ENCODE measurements at regions not wholly inside any gene's neighbourhood (a gene's known extent, or its start where the extent isn't known, plus 50 kb on each side); places are given as distances from the start of the nearest gene placed in this dataset.

DNA sequence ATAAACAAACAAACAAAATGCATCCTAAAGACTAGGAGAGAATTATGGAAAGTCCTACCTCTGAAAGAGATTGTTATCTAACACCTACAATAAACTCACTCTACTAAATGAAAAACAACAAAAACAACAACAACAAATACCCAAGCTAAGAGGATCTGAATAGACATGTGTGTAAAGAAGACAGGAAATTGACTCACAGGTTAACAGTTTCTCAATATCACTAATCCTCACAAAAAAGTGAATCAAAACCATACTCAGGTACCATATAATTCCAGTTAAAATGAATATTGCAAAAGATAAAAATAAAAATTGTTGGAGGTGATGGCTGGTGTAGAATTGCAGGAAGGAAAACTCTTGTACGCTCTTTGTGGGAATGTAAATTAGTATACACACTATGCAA lies 110.4 kb upstream of the TOP3B start:
- no peak for DNase-seq

DNA sequence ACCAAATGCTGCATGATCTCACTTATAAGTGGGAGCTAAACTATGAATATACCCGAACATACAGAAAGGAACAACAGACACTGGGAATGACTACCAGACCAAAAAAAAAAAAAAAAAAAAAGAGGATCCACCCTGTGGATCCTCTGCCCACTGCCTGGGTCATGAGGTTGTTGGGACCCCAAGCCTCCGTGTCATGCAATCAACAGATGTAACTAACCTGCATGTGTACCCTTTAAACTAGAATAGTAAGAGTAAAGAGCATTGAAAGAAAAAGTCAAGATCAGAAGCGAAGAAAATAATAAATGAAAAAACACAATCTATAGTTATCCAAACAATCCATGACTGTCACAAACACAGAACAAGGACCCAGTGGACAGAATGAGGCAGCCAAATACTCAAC lies 109.5 kb upstream of the TOP3B start:
- no peak for DNase-seq

DNA sequence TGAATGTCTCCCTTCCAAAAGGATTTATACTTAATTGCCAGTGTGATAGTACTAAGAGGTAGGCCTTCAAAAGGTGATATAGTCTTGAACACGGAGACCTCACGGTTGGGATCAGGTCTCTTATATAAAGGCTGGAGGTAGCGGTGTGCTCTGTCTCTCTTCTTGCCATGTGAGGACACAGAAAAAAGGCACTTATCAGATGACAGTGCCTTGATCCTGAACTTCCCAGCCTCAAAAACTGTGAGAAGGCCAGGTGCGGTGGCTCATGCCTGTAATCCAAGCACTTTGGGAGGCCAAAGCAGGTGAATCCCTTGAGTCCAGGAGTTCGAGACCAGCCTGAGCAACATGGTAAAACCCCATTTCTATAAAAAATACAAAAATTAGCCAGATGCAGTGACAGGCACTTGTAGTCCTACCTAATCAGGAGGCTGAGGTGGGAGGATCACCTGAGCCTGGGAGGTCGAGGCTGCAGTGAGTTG lies 108.9 kb upstream of the TOP3B start:
- no peak for DNase-seq

DNA sequence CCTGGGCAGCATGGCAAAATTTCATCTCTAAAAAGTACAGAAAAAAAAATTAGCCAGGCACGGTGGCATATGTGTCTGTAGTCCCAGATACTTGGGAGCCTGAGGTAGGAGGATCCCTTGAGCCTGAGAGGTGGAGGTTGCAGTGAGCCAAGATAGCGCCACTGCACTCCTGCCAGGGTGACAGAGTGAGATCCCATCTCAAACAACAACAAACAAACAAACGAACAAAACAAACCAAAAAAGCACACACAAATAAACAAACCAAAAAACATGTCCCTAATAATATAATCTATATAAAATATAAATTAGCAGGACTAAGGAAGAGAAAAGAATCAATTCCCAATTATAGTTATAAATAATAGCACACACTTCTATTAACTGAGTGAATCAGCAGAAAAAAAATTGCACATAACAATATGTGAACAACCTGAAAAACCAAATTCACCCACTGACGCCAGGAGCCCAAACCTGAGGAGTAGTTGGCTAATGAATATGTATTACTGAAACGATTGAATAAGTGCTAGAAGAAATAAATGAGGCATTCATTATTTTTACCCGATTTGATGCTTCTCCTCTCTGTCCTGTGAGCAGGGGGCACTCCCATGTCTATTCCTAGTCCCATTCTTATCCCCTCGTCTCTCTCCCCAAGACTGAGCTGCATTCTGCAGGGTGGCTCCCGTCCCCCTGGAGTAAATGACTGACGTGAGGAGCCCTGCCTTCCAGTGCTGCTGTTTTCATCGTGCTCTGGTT lies 108.2 kb upstream of the TOP3B start:
- no peak for DNase-seq

DNA sequence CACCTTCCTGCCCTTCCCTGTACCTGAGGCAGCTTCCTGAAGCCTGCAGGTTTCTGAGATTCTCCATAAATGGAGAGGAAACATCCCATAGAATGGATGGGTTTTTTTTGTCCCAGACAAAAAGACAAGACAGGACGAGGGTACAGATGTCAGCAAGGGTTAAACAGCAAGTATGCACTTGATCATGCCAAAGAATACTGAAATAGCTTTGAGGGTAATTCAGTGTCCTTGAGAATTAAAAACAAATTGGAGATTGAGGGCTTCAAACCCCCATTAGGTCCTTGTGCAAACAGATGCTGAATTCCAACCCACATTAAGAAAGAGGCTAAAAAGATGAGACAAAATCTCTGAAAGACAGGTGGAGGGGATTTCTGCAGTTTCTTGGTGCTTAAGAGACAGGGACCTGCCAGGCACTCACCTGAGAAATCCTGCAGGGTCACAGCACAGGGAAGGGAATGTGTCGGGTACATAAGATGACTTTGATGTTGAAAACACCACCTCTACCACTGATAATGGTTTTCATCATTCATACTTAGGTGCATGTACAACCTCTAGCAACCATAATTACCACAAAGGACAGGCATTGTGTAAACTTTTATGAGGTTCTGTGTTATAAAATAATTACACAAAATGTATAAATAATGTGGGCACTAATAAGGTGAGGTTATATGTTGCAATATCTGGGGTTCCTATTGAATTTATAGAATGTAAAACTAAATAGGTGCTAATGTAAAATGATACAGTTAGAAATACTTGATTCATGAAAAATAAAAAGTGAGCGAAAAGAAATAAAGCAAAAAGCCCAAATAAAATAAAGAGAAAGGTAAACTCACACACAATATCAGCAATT lies 107.1 kb upstream of the TOP3B start:
- no peak for DNase-seq

DNA sequence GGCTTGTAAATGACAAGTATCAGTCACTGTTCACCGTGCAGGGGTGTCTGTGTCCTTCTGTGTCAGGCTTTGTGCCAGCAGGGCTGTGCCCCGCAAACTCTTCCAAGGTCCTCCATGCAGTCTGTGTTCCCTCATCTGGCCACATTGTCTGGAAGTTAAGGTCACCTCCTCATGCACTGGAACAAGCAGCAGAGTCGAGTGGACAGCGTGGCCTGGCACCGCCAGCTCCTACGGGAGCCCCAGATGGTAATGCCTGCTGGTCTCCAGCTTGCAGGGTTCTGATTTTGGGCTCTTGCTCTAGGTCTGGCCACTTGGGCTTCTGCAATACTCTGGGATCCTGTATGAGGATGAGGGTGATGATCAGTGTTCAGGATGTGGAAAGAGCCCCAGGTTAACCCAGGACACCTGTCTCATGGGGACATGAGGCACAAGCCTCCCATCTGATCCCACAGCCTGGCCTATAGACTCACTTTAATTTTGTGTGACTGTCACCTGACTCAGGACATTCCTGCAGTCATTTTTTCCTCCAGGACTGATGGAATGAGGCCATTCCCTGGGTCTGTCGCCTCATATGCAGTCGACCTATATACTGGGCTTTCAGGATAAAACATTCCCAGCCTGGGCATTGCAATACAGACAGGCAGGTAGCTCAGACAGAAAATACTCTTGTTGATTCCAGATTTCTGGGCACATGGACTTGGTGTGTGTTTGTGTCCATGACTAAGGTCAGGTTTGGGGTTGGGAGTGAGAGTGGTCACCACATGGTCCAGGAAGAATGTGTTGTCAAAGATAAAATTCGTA lies 106.3 kb upstream of the TOP3B start:
- DNase-seq = no peak

DNA sequence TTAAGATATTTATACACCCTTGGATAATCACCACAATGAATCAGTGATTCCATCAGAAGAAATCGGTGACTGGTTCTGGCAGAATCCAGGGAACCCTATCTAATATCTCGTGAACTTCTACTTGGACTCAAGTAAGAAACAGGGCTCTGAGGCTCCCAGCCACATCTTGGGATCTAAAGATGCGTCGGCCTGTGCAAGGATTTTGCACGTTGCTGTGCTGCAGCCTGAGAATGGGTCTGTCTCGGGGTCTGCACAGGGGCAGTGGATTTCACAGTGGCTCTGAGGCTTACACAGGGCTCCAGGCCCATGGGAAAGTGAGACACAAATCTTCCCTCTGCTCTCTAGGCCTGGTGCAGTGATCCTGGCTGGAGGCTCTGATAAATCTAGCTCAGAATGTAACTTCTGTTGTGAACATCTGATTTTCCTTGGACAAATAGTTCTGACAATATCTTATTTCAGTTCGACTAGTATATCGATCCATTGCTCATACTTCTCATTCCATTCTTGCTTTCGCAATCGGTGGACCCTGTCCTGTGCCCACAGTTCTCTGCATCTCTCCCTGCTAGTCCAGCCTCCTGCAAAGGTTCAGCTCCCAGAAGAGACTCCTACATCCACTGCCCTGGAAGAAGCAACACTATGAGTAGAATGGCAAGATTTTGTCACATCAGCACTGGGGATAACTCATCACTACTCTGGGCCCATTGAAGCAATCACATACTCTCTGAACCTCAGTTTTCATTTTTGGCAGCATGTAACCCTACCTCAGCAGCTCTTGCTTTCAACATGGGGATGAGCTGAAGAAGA lies 105.5 kb upstream of the TOP3B start:
- DNase-seq = no peak

DNA sequence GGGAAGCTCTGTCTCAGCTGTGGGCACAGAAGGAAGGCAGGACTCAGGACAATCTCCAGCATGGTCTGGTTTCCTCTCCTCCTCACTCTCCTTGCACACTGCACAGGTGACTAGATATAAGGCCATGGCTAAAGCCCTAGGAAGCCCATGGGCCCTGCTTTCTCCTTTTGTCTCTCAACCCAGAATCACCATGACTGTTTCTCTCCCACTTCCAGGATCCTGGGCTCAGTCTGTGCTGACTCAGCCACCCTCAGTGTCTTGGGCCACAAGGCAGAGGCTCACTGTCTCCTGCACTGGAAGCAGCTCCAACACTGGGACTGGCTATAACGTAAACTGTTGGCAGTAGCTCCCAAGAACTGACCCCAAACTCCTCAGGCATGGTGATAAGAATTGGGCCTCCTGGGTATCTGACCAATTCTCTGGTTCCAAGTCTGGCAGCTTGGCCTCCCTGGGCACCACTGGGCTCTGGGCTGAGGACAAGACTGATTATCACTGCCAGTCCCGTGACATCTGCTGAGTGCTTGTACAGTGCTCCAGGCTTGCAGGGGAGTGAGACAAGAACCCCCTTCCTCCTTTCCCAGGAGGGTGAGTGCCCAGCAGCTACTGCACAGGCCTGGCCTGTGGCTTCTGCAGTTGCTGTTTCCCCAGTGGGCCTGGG lies 104.0 kb upstream of the TOP3B start:
- no peak for DNase-seq

DNA sequence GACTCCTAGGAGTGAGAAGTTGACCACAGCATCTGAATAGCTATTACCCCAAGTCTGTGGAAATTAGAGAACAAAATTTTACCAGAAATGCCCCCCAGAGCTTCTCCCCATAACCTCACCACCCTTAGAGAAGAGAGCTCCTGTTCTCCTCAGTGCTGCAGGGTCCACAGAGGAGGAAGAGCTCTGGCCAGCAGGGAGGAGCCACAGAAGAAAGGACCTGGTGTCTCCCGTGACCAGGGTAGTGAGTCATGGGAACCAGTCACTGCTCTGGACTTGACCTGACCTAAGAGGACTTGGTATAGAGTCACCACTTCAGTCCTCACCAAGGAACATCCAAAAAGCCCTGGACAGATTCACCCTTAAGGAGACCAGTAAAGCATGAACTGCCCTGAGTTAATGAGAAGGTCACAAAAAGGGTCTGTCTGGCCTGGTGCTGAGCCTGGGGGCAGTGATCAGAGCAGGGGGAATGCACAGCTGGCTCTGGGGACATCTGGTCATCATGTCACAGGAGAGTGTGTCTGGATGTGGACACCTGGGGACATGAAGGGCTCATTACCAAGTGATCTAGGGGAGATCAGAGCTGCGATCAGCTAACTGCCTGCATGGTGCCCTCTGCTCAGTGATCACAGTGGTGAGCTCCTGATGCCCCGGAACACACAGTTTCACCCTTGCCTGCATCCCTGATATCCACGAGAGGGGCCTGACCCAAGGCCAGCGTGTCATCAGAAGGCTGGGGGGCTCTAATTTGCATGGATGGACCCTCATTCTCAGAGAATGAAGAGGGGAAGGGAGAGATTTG lies 103.3 kb upstream of the TOP3B start:
- DNase-seq = no peak

DNA sequence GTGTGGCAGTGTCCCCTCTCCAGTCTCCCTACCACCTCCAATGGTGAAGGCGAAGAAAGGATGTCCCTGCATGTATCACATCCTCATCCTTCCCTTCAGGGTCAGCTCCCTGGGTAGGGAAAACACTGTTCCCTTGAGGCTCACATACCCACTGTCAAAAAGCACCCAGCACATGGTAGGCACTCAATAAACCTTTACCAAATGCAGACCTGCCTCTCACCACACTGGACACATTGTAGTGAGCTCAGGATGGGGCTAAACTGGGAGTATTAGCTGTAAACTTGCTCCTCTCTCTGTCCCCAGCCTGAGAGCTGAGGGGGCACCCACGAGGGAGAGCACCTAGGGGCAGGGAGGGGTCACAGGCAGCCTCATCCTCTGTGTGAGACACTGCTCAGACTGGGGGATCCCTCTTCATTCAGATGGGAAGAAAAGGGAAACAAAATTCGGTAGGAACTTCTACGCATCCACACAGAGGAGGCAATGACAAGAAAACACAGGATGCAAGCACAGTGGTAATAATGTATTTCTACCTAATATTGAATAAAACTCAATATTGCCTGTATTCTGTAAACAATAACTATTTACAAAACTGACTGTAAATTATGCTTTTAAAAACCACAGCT lies 101.6 kb upstream of the TOP3B start:
- no peak for DNase-seq

DNA sequence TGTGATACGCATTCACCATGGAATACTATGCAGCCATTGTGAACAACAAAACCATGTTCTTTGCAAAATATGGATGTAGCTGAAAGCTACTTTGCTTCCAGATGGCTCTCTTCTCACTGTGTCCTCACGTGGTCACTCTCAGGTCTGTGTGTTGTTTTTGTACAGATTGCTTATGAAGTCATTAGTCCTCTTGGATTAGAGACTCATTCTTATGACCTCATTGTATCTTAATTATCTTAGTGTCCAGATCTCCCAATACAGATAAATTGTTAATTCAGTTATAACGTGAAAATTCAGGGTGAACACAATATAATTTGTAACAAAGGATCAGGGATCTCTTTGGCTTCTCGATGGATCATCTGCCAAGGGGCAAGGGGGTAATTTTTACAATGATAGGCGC lies 100.4 kb upstream of the TOP3B start:
- DNase-seq = no peak

DNA sequence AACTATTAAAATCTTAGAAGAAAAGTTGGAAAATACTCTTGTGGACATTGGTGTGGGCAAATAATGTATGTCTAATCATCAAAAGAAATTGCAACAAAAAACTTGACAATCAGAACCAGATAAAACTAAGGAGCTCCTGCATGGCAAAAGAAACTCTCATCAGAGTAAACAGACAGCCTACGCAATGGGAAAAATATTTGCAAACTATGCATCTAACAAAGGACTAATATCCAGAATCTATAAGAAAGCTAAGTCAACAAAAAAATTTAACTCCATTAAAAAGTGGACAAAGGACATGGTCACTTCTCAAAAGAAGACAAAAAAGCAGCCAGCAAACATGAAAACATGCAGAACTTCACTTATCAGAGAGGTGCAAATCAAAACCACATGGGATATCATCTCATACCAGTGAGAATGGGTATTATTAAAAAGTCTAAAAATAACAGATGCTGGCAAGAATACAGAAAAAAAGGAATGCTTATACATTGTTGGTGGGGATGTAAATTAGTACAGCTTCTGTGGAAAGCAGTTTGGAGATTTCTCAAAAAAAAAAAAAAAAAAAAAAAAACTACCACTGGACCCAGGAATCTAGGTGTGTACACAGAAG lies 99.7 kb upstream of the TOP3B start:
- no peak for DNase-seq

DNA sequence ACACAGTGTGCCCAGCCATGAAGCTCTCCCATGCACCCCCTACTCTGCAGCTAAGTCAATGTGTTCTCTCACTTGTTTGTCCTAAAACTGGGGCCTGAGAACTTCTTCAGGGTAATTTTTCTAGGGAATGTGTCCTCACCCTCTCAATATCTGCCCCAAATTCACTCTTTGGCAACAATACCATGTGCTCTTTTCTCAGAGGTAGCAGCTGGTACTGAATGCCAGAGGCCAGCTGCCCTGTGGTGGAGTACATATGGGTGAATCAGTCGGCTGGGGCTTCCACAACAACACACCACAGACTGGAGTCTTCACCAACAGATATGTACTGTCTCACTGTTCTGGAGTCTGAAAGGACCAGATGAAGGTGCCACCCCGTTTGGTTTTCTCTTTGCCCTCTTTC lies 97.7 kb upstream of the TOP3B start:
- DNase-seq = no peak

DNA sequence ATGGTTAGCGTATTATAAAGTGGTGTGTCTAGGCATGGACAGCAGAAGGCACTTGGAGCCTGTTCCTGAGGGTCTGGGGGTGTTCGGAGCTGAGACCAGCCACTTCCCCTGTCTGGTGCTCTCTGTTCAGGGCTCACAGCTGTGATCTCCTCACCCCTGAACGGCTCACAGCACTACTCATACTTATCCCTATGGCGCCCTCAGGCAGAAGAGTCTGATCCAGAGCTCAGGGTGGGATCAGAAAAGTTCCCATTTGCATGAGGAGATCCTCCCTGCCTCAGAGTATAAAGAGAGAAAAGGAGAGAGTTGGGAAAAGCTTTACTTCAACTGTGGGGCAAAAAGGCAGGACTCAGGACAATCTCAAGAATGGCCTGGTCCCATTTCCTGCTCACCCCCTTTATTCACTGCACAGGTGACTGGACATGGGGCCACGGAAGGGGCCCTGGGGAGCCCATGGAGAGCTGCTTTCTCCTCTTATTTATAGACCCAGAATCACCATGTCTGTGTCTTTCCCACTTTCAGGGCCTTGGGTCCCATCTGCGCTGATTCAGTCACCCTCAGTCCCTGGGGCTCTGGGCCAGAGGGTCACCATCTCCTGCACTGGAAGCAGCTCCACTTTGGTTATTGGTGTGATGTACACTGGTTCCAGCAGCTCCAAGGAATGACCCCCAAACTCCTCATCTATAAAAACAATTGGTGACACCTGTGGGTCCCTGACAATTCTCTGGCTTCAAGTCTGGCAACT lies 97.0 kb upstream of the TOP3B start:
- DNase-seq = no peak

DNA sequence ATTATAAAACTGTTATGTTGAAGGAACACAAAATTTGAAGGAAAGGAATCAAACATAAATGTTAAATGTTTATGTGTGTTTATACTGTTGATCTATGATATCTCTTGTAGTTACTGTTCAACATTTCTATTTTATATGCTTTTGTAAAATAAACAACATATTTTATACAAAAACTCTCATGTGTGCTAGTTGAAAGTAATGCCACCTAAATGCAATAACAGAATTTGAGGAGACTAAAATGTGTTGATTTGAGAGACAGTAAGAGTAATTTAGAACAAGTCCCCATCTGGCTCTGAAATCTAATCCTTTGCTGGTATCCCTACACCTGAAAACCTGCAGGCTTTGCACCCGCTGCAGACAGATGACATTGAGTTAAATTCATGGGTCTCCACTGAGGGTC lies 95.7 kb upstream of the TOP3B start:
- DNase-seq = no peak

DNA sequence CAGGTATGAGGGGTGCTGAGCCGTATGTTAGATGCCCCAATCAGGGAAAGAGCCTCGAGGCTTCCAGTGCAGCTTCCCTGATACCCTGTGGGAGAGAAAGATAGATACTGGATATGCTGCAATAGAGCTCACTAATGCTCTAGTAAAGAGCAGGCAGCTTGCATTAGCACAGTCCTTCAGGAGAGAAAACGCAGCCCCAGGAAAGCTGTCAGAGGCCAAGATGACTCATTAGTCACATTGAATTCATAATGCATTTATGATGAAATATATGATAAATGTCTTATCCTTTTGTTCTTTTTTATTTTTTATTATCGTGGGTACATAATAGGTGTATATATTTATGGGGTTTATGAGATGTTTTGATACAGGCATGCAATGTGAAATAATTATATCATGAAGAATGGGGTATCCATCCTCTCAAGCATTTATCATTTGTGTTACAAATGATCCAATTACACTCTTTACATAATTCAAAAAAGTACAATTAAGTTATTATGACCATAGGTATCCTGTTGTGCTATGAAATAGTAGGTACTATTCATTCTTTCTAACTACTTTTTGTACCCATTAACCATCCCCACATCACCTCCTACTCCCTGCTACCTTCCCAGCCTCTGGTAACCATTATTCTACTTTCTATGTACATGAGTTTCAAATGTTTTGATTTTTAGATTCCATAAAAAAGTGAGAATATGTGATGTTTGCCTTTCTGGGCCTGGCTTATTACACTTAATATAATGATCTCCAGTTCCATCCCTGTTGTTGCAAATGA lies 94.5 kb upstream of the TOP3B start:
- DNase-seq = no peak

DNA sequence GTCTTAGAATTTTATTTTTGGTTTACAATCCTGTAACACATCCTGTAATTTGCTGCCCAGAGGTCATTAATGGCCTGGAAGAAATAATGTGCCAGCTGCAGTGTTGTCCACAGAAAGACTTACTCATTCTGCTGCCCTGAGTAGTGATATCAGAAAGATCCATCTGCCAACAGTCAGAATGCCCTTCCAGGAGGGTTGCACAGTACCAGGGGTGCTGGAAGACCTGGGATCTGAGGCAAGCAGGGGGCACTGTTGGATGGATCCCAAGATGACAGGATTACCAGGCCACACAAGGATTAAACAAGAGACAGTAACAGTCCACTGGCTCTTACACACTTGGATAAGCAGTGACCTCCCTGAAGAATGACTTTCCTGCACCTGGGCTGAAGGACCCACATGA lies 93.8 kb upstream of the TOP3B start:
- no peak for DNase-seq

DNA sequence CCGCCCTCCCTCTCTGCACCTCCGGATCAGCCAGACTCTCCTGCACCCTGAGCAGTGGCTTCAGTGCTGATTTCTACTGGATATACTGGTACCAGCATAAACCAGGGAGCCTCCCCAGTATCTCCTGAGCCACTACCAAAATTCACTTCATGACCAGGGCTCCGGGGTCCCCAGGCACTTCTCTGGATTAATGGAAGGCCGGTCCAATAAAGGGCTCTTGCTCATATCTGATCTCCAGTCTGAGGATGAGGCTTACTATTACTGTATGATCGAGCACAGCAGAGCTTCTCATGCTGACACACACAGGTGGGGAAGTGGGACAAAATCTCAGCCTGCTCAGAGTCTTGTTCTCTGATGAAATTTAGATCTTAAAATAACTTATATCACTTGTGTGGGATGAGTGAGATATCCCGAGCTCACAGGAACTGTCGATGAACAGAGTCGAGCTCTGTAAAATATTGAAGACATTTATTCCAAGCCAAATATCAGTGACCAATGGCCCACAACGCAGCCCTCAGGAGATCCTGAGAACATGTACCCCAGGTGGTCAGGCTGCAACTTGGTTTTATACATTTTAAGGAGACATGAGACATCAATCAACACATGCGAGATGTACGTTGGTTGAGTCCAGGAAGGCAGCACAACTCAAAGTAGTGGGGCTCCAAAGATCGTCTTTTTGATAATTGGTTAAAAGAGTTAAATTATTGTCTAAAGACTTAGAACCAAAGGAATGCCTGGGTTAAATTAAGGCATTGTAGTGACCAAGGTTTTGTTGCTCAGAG lies 93.0 kb upstream of the TOP3B start:
- no peak for DNase-seq
